NCI-H2227 (cell line): ENCODE measurements at regions not wholly inside any gene's neighbourhood (a gene's known extent, or its start where the extent isn't known, plus 50 kb on each side); places are given as distances from the start of the nearest gene placed in this dataset.
"Not testable (repeated sequence)": the region's sequence is repeated elsewhere in the genome, so short reads cannot be mapped to it uniquely, and the experiment has no call there.

Source experiments
- DNase-seq: peaks from one replicate; lab custom pipeline; 2025; ENCODE audit not compliant: unreplicated experiment; lab: John Stamatoyannopoulos, UW

DNA sequence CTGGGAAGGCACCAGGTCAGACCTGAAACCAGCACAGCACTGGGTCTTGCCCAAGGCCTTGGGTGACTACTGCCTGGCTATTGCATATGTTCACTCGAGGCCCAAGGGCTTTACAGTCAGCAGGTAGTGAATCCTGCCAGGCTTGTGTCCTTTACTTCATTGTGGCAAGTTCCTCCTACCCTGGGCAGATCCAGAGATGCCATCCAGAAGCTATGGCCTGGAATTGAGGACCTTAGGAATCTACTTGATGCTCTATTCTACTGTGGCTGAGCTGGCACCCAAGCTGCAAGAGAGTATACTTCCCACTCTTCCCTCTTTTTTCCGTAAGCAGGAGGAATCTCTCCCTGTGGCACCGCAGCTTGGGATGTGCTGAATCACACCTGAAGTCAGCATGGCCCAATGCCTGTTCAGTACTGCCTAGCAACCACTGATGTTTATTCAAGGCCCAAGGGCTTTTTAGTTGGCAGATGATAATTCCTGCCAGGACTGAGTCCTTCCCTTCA, 246.7 kb upstream of the CTBP2 start:
- no peak for DNase-seq

GRCh38 chr10:125404902-125405301, 244.5 kb upstream of the CTBP2 start:
- DNase-seq = not testable (repeated sequence)

- DNase-seq = no peak
Measured at GRCh38 chr10:125401462-125401861, 241.1 kb upstream of the CTBP2 start.

DNA sequence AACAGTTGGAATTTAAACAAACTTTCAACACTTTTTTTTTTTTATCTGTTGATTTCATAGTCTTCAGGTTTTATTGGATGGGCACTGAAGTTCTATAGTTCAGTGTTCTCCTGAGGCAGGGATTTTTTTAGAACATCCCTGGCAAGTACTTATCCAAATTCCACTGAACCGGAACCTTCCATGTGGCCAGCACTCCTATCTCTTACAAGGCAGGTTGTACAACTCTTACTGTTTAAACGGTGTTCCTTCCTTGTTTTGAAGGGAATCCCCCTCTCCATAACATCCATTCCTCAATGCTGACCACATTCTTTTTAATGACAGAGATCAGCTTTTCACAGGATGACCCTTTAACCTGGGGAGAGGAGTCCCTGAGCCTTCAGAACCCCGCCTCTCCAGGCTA, 238.9 kb upstream of the CTBP2 start:
- DNase-seq = no peak

DNA sequence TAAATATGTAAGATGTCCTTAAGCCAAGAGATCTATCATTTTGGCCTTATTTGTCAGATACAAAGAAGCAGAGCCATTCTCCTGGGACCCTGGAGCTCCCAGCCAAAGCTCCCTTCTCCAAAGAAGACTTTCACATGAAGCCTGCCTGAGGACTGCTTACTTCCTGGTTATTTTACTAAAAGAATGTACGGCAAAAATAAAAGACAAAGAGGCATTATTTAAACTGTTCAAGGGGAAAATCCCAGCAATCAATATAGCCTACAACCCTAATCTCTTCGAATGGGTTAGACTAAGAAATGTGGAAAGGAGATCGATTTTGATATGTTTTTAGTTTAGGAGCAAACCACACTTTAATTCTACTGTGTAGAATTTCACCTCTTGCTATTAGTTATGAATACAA, 237.9 kb upstream of the CTBP2 start:
- DNase-seq = no peak

DNA sequence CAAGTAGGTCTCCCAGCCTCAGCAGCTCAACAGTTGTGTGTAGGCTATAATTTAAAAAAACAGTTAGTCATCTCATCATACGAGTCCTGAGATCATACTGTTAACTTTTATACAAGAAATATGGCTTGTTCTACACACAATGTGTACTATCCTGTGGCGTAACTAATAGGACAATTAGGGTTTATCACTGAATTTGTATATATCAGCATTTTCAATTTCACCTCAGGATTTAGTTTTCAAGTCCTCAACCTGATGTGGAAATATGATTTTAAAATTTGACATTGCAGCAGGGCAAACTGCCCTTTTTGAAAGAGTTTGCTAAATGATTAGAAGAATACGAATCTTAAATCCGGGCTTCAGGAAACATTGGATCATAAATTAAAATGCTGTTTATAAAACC, 237.2 kb upstream of the CTBP2 start:
- no peak for DNase-seq

DNA sequence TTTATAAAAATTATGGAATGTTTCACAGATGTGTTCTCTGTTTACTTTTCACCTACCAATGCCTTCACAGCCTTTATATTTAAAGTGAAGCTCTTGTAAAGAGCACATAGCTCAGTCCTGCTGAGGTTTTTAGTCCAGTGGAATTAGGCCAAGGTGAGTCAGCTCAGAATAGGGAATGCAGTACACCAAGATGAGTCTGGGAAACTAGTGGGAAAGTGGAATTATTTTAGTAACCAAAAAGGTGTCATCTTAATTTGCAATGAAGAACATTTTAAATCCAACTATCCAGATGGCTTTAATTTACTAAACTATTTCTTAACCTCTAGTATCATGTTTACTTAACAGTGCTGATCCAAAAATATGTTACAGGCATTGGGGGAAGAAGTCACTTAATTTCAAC, 236.3 kb upstream of the CTBP2 start:
- no peak for DNase-seq

GRCh38 chr10:125392609-125393008, 232.2 kb upstream of the CTBP2 start:
- DNase-seq = no peak

DNA sequence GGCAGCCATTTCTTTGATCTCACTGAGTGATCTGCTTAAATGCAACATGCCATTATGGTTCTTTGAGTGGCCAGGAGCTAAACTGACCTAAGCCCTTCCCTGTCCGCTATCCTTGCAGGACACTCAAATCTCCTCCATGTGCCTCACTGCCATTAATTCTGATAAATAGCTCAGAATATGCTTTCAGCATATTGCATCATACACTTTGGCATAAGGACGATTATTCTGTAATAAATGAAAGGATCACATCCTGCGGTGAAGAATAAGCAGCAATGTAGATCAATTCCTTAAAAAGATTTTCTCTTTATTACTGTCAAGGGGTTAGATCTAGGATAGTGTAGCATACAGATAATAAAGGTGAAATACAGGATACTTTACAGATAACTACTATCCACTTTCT, 231.8 kb upstream of the CTBP2 start:
- no peak for DNase-seq

DNA sequence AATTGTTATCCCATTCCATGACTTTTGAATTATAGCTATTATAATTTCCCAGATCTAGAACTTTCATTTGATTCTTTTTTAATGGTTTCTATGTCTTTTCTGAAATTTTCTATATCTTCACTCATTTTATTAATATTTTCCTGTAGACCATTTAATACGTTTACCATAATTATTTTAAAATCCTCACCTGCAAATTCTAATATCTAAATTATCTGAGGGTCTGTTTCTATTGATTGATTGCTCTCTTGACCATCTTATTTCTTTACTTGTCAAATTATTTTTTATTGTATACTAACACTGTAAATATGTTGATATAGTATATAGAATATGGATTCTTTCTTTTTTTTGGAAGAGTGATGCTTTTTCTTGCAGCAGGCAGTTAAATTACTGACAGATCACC, 229.3 kb upstream of the CTBP2 start:
- no peak for DNase-seq

DNA sequence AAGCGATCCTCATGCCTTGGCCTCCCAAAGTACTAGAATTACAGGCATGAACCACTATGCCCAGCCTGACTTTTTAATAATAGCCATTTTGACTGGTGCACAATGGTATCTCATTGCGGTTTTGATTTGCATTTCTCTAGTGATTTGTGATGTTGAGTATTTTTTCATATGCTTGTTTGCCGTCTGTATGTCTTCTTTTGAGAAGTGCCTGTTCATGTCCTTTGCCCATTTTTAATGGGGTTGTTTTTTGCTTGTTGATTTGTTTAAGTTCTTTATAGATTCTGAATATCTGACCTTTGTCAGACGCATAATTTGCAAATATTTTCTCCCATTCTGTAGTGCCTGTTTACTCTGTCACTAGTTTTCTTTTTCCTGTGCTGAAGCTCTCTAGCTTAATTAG, 219.2 kb upstream of the CTBP2 start:
- DNase-seq = no peak

DNA sequence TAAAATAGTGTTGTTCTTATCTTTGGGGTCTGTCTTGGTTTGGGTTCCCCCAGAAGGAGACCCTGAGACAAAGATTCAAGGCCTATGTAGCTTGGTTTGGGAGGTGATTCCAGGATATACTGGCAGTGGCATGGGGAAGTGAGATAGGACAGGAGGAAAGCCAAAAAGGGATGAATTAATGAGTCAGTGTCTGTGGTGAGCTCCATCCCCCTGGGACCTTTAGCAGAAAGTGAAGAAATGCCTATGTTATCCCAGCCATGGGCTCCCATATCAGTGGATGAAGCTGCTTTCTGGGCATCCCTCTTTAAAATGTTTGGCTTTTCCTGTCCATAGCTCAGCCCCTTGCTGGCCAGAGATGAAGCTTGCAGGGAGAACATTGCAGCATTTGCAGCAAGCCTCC, 217.0 kb upstream of the CTBP2 start:
- no peak for DNase-seq

DNA sequence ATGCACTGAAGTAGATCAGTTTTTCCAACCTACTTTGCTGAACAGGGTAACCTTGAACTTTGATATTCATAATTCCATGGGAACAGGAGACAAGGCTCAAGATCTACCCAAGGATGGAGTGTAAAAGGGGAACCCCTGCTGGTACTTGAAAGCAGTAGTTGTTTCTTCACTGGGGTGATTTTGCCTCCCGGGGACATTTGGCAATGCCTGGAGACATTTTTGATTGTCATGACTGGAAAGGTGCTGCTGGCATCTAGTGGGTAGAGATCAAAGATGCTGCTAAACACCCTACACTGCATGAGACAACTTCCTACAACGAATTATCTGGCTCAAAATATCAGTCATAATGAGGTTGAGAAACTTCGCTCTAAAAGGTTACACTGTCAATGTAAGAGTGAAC, 214.8 kb upstream of the CTBP2 start:
- no peak for DNase-seq

- no peak for DNase-seq
Measured at GRCh38 chr10:125373546-125373945, 213.2 kb upstream of the CTBP2 start.

GRCh38 chr10:125370578-125370977, 210.2 kb upstream of the CTBP2 start:
- no peak for DNase-seq

DNA sequence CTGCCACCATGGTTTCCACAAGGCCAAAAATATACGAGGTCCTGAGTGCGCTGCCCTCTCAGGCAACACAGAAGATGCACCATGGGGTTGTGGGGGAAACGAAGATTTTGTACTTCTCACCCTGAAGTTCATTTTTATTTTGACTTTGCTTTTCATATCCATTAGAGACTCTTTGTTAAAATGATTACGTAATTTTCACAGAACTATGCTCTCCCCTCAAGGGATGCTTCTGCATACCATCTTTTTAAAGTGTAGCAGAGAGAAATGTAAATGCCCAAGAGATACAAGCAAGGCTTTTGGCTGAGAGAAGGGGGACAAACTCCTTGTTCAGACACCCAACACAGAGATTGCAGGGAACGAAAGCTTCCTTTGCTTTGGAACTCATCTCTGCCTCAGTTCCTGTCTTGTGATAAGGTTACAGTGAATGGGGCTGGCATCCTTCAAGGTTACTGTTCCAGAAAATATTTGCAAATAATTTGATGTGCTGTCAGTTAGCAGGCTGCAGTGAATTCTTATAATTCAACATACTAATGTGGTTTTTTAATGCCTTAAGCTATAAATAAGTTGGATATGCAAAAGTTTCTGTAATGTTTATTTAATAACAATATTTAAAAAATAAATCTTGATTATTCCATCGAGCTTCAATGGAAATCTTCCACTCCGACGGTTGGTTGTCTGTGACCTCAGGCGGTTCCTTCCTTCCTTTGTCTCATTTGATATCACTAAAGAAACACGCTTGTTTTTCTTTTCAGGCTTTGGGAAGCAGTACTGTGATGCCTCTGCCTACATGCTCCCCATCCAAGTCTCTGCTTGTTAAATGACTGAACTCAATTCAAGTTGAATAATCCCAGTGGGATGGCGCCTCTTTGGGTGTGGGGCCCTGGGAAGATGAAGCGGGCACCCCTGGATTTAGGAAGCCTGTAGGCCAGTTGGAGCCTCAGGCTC, 209.3 kb upstream of the CTBP2 start:
- no peak for DNase-seq

DNA sequence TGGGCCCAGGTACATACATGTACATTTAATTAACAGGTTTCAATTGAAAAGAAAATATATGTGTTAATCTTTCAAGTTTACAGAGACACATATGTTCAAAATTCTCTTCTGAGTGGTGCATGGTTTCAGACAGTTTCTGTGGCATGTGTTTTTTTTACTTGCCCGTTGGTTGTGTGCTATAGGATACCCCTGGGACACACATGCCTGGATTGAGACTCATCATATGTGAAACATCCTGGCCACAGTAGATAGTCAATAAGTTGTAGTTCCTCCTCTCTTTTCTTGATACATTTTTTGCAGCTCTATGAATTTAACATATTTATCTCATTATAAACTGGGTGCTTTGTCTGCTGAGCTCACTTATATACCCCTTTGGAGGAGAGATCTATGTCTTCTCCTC, 207.8 kb upstream of the CTBP2 start:
- no peak for DNase-seq

DNA sequence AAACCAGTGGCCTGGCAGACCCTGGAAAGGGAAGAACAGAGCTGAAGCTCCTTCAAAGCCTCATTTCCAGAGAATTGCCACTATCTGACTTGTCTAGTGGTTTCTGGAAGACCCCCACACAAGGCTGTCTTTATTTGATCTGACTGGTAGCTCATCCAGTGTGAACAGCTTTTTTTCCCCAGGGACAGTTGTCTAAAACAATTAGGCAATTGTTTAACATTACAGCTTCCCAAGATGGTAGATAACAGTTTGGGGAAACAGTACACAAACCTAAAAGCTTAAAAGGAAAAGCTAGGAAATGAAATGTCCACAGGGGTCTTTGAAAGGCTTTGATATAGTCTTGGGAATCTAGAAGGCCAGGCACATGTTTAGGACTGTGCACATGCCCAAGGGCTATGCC, 203.4 kb upstream of the CTBP2 start:
- DNase-seq = no peak

- no peak for DNase-seq
Measured at GRCh38 chr10:125362950-125363349, 202.6 kb upstream of the CTBP2 start.

DNA sequence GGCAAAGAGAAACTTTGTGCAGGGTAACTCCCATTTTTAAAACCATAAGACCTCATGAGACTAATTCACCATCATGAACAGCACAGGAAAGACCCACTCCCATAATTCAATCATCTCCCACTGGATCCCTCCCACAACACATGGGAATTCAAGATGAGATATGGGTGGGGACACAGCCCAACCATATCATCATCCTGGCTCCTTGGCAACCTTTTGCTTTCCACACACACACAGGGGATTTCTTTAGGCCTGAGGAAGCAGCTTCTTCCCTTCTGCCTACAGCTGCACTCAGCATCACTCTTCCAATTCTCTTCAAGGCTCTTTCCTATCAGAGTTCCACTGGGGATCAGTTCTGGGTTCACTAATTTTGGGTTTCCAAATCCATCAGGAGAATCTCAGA, 199.0 kb upstream of the CTBP2 start:
- DNase-seq = no peak

DNA sequence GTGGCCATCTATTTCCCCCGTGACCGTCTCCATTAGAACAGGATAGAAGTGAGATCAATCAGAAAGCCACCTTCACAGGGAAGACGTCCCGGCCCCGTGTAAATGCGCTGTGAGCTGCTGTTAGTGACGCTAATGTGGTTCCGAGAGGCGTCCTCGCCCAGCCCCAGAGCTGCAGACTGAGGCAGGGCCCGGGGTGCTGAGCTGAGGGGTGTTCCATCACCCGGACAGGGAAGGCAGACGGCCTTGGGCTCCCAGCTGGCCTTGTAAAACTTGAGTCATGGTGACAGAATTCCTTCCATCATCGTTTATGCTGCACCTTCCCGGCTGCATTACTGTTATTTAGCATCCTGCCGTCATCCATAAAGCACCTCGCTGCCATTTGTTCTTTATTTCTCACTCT, 195.3 kb upstream of the CTBP2 start:
- no peak for DNase-seq

DNA sequence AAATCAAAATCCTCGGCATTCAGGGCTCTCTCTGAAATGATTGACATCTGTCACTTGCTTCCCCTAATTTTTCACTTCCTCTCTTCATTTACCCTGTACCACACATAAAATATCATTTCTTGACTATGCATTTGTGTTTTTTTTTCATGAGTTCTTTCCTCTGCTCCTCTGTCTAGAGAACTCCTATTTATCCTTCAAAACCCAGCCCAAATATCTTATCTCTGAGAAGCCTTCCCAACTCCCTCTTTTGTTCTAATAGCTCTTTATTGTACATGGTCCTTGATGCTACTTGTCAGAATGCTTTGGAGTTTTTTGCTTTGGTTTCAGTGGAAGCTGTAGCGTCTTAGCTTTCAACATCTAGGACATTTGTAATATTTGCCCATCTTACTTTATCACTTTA, 190.2 kb upstream of the CTBP2 start:
- DNase-seq = no peak

DNA sequence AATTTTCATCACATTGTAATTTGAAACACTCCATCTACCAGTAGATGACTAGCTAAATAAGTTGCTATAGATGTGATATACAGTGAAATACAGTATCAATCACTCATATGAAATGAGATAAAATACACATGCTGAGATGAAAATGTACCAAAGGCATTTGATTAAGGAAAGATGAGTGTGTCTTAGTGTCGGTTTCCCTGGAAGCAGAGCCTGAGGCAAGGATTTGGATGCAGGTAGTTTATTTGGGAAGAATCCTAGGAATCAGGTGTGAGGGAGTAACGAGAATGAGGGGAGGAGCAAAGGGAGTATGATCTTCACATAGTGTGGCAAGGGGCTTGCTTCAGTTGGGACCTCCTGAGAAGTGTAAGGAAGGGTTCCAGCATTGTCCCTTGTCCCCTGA, 188.2 kb upstream of the CTBP2 start:
- no peak for DNase-seq
